GM23338 (cell line): ENCODE measurements at regions not wholly inside any gene's neighbourhood (a gene's known extent, or its start where the extent isn't known, plus 50 kb on each side); places are given as distances from the start of the nearest gene placed in this dataset.

Experiments
- CREB1 ChIP-seq: fragments of 250-450 bp; sonication (Bioruptor Pico); IDR thresholded peaks from 2 replicates; pipeline ENCODE4 v1.5.0; 2020; ENCODE audit warnings: low read depth, mild to moderate bottlenecking, moderate library complexity
- EZH2 ChIP-seq: fragments of 200-600 bp; sonication (generic); IDR thresholded peaks from one replicate; pipeline ENCODE4 v1.8.0; 2017; ENCODE audit warnings: antibody characterized with exemption, mild to moderate bottlenecking, low read depth; ENCODE audit not compliant: unreplicated experiment
- JUNB ChIP-seq: IDR thresholded peaks from one replicate; pipeline ENCODE4 v1.6.1; 2016; ENCODE audit warnings: antibody characterized with exemption; ENCODE audit not compliant: unreplicated experiment
- POLR2AphosphoS5 ChIP-seq: IDR thresholded peaks from 2 replicates; pipeline ENCODE4 v1.6.1; 2016; ENCODE audit warnings: antibody characterized with exemption, low read depth
- STAT1 ChIP-seq: IDR thresholded peaks from one replicate; pipeline ENCODE4 v1.6.1; 2016; ENCODE audit warnings: antibody characterized with exemption; ENCODE audit not compliant: unreplicated experiment
- TF ChIP-seq, protein P1 (sequence below), 2 experiments: fragments of 200-600 bp in 1 of 2; sonication (generic) in 1 of 2; conservative IDR thresholded peaks; 2 replicates each; pipeline versions ENCODE4 v1.5.1 to v1.6.1; 2016 to 2017; ENCODE audit warnings: antibody characterized with exemption in 2 of 2, low read depth in 2 of 2, mild to moderate bottlenecking in 2 of 2, moderate library complexity in 1 of 2
- TF ChIP-seq, protein P2 (sequence below): IDR thresholded peaks from one replicate; pipeline ENCODE4 v1.6.1; 2018; ENCODE audit warnings: antibody characterized with exemption; ENCODE audit not compliant: unreplicated experiment

DNA sequence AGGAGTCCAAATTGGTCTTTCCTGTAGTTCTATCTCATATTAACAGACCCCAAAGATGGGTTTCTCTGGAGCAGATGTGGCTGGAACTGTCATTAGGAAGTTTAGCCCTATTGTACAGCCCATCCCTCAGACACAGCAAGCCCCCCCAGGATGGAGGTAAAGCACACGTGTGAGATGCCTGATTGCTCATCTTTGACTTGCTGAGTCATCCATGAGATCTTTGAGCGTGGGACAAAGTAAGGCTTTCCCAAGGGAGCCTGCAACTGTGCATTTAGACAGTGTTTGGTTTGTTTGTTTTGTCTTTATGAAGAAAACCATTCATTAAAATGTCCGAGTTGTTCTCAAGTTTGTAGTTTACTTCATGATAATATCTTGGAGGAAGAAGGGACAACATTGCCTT lies 145.3 kb upstream of the CDH13 start:
- no peak for TF ChIP-seq EZH2
- TF ChIP-seq, protein P1, sequence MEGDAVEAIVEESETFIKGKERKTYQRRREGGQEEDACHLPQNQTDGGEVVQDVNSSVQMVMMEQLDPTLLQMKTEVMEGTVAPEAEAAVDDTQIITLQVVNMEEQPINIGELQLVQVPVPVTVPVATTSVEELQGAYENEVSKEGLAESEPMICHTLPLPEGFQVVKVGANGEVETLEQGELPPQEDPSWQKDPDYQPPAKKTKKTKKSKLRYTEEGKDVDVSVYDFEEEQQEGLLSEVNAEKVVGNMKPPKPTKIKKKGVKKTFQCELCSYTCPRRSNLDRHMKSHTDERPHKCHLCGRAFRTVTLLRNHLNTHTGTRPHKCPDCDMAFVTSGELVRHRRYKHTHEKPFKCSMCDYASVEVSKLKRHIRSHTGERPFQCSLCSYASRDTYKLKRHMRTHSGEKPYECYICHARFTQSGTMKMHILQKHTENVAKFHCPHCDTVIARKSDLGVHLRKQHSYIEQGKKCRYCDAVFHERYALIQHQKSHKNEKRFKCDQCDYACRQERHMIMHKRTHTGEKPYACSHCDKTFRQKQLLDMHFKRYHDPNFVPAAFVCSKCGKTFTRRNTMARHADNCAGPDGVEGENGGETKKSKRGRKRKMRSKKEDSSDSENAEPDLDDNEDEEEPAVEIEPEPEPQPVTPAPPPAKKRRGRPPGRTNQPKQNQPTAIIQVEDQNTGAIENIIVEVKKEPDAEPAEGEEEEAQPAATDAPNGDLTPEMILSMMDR (conservative IDR thresholded peaks at IDR 0.05; ENCODE audit: low read depth in 2 of 2), result no peak
- TF ChIP-seq, protein P2, sequence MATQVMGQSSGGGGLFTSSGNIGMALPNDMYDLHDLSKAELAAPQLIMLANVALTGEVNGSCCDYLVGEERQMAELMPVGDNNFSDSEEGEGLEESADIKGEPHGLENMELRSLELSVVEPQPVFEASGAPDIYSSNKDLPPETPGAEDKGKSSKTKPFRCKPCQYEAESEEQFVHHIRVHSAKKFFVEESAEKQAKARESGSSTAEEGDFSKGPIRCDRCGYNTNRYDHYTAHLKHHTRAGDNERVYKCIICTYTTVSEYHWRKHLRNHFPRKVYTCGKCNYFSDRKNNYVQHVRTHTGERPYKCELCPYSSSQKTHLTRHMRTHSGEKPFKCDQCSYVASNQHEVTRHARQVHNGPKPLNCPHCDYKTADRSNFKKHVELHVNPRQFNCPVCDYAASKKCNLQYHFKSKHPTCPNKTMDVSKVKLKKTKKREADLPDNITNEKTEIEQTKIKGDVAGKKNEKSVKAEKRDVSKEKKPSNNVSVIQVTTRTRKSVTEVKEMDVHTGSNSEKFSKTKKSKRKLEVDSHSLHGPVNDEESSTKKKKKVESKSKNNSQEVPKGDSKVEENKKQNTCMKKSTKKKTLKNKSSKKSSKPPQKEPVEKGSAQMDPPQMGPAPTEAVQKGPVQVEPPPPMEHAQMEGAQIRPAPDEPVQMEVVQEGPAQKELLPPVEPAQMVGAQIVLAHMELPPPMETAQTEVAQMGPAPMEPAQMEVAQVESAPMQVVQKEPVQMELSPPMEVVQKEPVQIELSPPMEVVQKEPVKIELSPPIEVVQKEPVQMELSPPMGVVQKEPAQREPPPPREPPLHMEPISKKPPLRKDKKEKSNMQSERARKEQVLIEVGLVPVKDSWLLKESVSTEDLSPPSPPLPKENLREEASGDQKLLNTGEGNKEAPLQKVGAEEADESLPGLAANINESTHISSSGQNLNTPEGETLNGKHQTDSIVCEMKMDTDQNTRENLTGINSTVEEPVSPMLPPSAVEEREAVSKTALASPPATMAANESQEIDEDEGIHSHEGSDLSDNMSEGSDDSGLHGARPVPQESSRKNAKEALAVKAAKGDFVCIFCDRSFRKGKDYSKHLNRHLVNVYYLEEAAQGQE, result no peak
- TF ChIP-seq POLR2AphosphoS5, result no peak
- TF ChIP-seq CREB1, result no peak
- TF ChIP-seq STAT1, result no peak
- no peak for TF ChIP-seq JUNB
